ENCODE measurements at regions not wholly inside any gene's neighbourhood (a gene's known extent, or its start where the extent isn't known, plus 50 kb on each side); places are given as distances from the start of the nearest gene placed in this dataset.

DNA sequence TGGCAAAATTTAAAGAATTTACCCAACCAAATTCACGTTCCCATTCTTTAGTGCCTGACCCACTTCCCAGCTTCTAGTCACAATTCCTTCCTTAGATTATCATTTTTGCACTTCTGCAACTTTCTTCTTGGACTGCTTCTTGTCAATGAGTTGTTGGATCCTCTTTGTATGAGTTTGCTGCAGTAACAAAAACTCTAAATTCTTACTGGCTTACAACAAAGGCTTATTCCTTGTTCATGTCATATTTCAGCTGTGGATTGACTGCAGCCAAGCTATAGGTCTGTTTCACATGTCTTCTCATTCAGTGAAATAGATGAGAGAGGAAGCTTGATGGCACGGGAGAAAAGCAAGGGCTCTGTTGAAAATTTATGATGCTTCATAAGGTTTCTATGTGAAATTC, 50.4 kb upstream of the TGFBR2 start:
- POLR2A ChIA-PET = no interaction called here
- Histone ChIP-seq H3K4me3 (ENCODE audit: control insufficient read depth in 1 of 7, extremely low read depth in 1 of 7, insufficient read depth in 4 of 7, low read depth in 2 of 7, low read length in 6 of 7) (no peak overlapping the region), H3K27me3 (replicated peaks in 2 of 5; ENCODE audit: control insufficient read depth in 4 of 5, insufficient read depth in 5 of 5, low read length in 4 of 5) (no peaks in the 10 kb centered on the region), H3K36me3 (ENCODE audit: control insufficient read depth in 4 of 4, insufficient read depth in 4 of 4, low read length in 3 of 4) (no peaks in the 10 kb centered on the region), H3K9me3 (ENCODE audit: control extremely low read depth in 1 of 5, control insufficient read depth in 4 of 5, insufficient read depth in 2 of 5, low read depth in 1 of 5, low read length in 4 of 5) (no peaks in the 10 kb centered on the region), H3K27ac (ENCODE audit: insufficient read depth in 1 of 2, low read depth in 1 of 2, low read length in 2 of 2, poor library complexity in 1 of 2, severe bottlenecking in 2 of 2) (no peak overlapping the region), H3K4me1 (ENCODE audit: control extremely low read depth in 1 of 4, control insufficient read depth in 4 of 4, insufficient read depth in 4 of 4, low read length in 3 of 4) (peaks cover 0 to 5% (median 0%) of the 10 kb centered on the region in 4 experiments)
- 80% methylated on average over 1 of the region's 2 CpGs for WGBS (ENCODE audit: insufficient coverage)
- CTCF ChIA-PET = no interaction called here
- DNase-seq = no peak

Data from common myeloid progenitor, CD34-positive (primary cell).